Lower leg skin (tissue), 4 donors: ENCODE measurements at regions not wholly inside any gene's neighbourhood (a gene's known extent, or its start where the extent isn't known, plus 50 kb on each side); places are given as distances from the start of the nearest gene placed in this dataset.

Experiments used
- DNase-seq, 2 donors: peaks; one replicate each; pipeline ENCODE4 v3.0.0-alpha.2; 2019; ENCODE audit warnings: low spot score in 2 of 2
- H3K4me3 ChIP-seq: fragments of 200-600 bp; sonication (generic); 2 replicates; pipeline ENCODE4 v1.5.1; 2017; ENCODE audit warnings: mild to moderate bottlenecking, low read depth; ENCODE audit not compliant: poor library complexity, severe bottlenecking
- POLR2A ChIP-seq, 2 donors: fragments of 450-650 bp; IDR thresholded peaks; one replicate each; pipeline ENCODE4 v1.6.1; 2016 to 2017; ENCODE audit warnings: antibody characterized with exemption in 2 of 2, mild to moderate bottlenecking in 1 of 2, moderate library complexity in 1 of 2
- WGBS, 2 donors: methylation state at CpG; one replicate each; pipeline ENCODE4 v1.1.5; 2018; 5-methylcytosine and 5-hydroxymethylcytosine counted together
- intact Hi-C: fragments of 100-400 bp; cut with DNase I; formaldehyde crosslinking; loops from one replicate; pipeline ENCODE4 v1.15.0; 2023; ENCODE audit warnings: low total_unique reads
- TF ChIP-seq, protein P1 (sequence below), 3 donors: fragments of 450-650 bp; IDR thresholded peaks; one replicate each; pipeline ENCODE4 v1.5.1; 2016; ENCODE audit warnings: antibody characterized with exemption in 3 of 3, mild to moderate bottlenecking in 3 of 3, moderate library complexity in 2 of 3

DNA sequence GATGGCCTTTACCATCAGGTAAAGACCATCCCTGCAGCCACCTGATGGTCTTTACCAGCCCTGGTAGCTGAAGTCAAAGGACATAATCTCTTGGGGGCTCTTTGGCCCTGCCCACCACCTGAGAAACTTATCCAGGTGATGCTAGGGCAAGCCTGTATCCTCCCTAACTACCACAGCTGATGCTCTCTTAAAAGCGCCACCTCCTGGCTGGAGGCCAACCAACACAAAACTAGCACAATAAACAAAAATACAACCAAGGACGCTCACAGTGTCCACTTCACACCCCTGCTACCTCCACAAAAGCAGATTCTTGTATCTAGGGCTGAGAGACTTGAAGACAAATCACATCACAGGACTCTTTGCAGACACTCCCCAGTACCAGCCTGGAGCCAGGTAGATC is 357.1 kb upstream of the POU3F1 start:
- intact Hi-C loops: no loop called here
- TF ChIP-seq, protein P1, sequence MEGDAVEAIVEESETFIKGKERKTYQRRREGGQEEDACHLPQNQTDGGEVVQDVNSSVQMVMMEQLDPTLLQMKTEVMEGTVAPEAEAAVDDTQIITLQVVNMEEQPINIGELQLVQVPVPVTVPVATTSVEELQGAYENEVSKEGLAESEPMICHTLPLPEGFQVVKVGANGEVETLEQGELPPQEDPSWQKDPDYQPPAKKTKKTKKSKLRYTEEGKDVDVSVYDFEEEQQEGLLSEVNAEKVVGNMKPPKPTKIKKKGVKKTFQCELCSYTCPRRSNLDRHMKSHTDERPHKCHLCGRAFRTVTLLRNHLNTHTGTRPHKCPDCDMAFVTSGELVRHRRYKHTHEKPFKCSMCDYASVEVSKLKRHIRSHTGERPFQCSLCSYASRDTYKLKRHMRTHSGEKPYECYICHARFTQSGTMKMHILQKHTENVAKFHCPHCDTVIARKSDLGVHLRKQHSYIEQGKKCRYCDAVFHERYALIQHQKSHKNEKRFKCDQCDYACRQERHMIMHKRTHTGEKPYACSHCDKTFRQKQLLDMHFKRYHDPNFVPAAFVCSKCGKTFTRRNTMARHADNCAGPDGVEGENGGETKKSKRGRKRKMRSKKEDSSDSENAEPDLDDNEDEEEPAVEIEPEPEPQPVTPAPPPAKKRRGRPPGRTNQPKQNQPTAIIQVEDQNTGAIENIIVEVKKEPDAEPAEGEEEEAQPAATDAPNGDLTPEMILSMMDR (IDR thresholded peaks at IDR 0.05): no peak
- TF ChIP-seq POLR2A (IDR thresholded peaks at IDR 0.05): no peak
- no peak overlapping the region for H3K4me3 ChIP-seq
- WGBS, 2 donors: 82 to 88% methylated on average over 2 of the region's 2 CpGs
- DNase-seq: no peak

DNA sequence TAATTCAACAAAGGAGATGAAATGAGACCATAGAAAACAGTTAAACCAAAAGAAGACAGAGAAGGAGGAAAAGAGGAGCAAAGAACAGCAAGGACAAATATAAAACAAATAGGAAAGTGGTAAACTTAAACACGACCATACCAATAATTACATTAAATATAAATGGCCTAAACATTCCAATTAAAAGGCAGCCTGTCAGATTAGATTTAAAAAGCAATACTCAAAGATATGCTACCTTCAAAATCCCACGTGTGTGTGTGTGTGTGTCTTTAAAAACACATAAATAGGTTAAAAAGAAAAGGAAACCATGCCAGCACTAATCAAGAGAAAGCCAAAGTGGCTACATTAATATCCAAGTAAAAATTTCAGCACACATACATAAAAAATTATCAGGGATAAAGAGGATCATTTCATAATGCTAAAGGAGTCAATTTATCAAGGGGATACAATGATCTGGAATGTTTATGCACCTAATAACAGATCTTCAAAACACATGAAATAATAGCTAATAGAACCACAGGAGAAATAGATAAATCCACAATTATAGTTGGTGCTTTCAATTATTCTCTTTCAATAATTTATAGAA is 355.7 kb upstream of the POU3F1 start:
- intact Hi-C loops: no loop called here
- WGBS, 2 donors: 41 to 47% methylated on average over 2 of the region's 2 CpGs
- H3K4me3 ChIP-seq: no peak overlapping the region
- TF ChIP-seq, protein P1 (IDR thresholded peaks at IDR 0.05): no peak
- no peak for TF ChIP-seq POLR2A (IDR thresholded peaks at IDR 0.05)
- no peak for DNase-seq

DNA sequence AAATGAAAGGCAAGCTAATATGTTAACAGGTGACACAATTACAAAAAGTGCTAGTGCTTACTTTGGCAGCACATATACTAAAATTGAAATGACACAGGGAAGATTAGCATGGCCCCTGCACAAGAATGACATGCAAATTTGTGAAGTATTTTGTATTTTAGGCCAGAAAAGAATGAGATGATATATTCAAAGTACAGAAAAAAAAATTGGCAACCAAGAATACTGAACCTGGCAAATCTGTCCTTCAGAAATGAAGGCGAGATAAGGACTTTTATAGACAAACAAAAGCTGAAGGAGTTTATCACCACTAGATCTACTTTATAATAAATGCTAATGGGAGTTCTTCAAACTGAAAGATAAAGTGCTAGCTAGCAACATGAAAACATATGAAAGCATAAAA is 350.0 kb upstream of the POU3F1 start:
- 78 to 92% methylated on average over 1 of the region's 1 CpG for WGBS, 2 donors
- no peak for DNase-seq
- no peak overlapping the region for H3K4me3 ChIP-seq
- no peak for TF ChIP-seq POLR2A (IDR thresholded peaks at IDR 0.05)
- TF ChIP-seq, protein P1 (IDR thresholded peaks at IDR 0.05): no peak
- intact Hi-C loops: no loop called here

DNA sequence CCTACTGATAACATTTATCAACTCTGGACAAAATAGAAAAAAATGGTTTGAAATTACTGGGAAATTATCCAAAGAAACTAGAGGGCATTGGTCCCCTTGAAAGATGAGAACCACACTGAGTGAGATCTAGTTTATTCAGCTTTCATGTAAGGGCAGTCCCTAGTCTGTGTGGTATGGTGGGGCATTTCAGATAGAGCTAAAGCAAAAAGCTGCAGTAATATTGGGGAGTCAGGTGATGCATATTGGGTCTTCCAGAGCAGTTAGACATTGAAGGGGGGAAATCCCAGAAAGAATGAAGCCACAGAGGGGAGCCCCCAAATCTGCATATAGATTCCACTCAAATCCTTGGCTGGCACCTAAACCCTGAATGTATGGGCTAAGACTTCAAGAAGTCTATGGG is 347.7 kb upstream of the POU3F1 start:
- no peak overlapping the region for H3K4me3 ChIP-seq
- DNase-seq: no peak
- TF ChIP-seq, protein P1 (IDR thresholded peaks at IDR 0.05): no peak
- no peak for TF ChIP-seq POLR2A (IDR thresholded peaks at IDR 0.05)
- intact Hi-C loops: no loop called here

DNA sequence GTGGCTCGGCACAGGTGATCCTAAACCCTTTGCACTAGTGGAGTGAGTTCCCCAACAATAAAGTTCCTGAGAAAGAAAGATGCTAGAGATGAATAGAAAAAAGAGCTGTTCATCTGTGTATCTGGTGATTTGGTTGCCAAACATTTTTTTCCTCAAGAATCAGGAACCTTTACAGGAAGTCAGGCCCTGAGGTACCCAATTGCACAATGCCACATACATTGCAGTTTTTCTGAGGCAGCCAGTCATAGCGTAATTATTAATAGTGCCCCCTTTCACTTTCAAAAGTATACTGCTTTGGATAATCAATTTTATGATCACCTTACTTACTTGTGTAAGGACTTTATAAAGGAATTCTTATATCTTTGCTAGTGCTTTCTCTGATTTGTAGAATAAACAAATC is 346.3 kb upstream of the POU3F1 start:
- no peak for DNase-seq
- 86 to 88% methylated on average over 2 of the region's 2 CpGs for WGBS, 2 donors
- TF ChIP-seq POLR2A (IDR thresholded peaks at IDR 0.05): no peak
- TF ChIP-seq, protein P1 (IDR thresholded peaks at IDR 0.05): no peak
- H3K4me3 ChIP-seq: no peak overlapping the region
- intact Hi-C loops: no loop called here

DNA sequence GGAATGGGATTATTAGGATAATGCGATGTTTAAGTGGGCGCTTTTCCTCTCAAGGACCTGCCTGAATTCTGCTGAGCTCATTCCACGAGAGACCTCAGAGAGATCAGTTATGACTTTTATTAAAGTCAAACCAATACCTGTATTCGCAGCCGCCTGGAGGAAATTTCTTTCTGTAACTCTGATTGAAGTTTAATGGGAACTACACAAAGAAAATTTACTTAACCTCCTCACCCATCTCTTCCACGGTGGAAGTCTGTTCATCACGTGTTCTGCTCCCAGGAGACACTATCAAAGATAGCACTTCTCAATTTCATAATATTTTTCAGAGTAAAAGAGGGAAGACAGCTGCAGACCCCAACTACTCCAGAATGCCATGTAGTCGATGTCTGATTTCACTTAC is 334.7 kb upstream of the POU3F1 start:
- 61 to 62% methylated on average over 8 of the region's 8 CpGs for WGBS, 2 donors
- DNase-seq: no peak
- H3K4me3 ChIP-seq: no peak overlapping the region
- intact Hi-C loops: no loop called here
- TF ChIP-seq, protein P1 (IDR thresholded peaks at IDR 0.05): no peak
- TF ChIP-seq POLR2A (IDR thresholded peaks at IDR 0.05): no peak
